Inflammatory macrophage treated with lipopolysaccharide for 4 hours (primary cell): ENCODE measurements at regions not wholly inside any gene's neighbourhood (a gene's known extent, or its start where the extent isn't known, plus 50 kb on each side); places are given as distances from the start of the nearest gene placed in this dataset.

ENCODE experiments used
- DNase-seq: peaks from one replicate; pipeline ENCODE4 v3.0.0-alpha.2; 2020

DNA sequence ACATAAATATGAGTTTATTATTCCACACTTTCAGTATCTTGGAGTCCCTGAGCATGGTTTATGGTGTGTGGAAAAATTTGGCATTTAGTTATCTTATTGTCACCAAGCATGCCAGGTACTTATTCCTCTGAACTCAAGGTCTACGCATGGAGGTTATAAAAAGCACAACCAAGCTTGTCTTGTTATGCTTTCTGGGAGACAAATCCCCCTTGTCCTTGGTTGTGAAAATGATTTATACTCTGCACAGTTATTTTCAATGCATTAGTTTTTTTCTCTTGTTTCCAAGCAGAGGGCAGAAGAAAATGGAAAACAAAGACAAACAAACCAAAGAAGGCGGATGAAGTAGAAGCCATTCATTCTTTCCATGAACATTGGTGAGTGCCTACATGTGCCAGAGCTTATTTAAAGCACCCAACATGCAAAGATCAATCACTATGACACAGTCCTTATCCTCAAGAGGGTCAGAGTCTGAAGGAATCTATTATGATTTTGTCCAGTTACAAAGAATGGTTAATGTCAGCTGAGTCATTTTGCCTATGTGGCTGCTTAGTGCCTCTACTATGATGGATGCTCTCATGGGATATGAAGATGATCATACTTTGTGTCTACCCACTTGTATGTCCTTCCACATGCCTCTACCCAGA is 323.1 kb downstream of the TENT4A start:
- DNase-seq = no peak

DNA sequence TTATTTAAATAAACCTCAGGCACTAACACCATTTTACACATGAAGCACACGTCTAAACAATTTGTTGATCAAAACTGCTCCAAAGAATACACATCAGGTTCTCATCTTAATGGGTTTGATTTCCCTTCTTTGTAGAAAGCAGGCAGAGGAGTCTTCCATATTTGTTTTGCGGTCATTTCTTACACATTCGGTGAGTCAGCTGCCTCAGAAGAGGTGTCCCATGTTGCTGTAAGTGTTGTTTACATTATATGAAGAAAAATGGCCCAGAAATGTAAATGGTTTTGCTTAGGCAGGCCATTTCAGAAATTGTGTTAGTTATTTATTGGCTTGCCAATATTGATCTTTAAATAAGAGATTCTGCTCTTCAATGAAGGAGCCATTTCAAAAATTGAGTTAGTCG is 325.8 kb downstream of the TENT4A start:
- DNase-seq = no peak

DNA sequence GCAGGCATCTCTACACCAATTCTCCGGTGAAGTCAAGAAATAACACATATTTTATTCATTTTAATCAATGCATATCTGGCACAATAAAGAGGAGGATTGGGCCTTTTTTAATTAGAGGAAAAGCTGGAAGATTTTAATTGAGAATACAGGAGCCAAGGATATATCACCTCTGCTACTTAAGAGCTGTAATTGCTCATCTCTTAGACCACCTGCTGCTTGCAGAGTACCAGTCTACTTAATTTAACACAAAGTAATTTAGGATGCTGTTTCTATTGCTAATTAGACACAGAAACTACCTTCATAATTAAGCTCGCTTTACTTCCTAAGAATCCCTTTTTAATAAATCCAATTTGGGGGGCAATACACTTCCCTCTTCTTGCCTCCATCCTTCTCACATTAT is 326.9 kb downstream of the TENT4A start:
- DNase-seq = no peak

DNA sequence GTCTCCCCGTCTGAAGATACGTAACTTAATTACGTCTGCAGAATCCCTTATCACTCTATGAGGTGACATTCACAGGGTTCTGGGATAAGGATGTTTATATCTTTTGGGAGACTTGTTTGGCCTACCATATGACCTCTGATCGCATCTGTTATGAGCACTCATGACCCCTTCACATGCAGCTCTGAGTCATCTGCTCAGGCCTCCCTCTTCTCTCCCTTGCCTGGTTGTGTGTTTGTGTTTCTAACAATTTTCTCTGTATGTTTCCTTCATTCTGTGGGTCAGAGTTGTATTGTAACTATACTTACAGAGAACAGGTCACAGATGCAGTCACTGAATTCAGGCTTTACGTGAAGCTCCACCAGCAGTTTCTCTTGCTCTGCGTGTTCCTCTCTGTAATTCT is 330.6 kb downstream of the TENT4A start:
- no peak for DNase-seq

DNA sequence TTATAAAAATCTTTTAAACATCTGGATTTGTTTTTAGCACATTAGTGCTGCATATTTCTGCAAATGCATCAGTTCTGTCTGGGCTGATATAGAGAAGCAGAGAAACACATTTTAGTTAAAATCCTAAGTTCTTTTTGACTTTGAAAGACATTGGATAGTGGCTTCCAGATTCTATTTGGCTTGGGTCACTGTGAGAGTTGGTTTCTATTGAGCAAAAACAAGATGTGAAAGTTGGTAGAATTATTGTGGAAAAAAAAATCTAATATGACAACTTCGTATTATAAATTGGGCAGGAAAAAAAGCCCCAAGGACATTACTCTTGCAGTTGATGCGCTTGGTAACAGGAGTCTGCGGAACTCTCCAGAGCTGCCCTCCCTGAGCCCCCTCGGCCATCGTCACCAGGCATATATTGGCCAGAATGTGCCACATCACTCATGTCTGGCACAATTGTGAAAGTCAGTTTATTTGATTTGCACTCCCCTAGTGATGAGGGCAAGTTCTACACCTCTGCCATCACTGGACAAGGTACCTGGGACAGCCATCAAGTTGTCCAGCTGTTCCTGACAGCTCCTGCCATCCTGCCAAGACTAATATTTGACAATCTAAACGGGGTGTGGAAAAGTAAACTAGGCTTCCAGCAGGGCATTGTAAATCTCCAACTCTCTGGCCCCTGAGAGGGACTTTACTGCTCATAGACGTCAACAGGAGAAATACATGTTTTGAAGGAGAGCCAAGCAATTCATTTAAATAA is 334.5 kb downstream of the TENT4A start:
- DNase-seq = no peak

DNA sequence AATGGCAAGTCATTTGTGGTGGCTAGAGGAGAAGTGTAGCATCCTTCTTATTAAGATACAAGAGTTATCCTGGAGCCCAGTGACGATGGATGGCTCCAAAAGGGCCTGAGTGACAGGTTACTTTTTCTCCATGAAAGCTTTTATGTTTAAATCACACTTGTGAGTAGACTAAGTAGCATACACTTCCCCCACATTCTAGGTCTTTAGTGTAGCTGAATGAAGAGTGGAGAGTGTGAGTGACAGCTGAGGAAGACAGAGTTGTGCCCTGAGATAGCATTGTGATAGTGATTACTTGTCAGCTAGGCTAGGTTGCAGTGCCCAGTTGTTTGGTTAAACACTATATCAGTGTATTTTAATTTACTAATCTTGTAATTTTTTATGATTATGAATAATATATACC is 337.8 kb downstream of the TENT4A start:
- DNase-seq = no peak

DNA sequence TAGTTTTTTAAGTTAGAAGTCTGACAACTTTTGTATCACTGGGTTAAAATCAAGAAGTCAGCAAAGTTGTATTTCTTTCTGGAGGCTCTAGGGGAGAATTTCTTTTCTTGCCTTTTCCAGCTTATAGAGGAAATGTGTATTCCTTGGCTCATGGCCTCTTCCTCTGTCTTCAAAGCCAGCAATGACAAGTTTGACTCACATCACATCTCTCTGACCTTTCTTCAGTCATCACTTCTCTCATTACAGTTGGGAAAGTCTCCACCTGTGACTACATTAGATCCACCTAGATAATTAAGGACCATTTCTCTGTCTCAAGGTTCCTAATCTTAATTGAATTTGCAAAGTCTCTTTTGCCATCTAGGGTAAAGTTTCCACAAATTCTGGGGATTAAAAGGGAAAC is 339.9 kb downstream of the TENT4A start:
- DNase-seq = no peak

DNA sequence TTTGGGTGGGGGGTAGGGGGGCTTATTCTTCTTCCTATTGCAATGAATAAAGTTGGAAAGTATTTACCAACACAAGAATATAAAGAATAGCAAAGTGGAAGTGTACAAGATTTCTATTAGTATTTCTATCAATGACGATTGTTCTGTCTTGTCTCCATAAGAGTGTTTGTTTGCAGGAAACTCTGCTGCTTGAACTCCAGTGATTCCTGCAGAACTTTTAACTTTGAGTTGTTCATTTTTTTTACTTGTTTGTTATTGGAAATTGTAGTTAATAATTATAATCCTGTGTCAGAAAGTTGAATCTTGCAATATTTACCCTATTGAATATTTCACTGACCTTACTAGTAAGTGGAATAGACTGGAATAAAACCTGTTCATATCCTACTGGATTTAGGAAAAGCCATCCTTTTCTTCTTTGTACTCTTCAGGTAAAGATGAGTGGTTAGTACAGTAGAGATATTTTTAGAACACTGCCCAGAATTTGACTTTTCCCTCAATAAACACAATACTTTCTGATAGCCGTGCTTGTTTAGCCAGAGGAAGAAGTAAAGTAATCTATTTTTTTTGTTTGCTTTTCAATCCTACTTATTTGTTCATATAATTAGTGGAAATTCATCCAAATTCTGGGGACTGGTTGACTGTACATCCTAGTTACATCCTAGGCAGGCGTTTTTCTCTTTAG is 340.4 kb downstream of the TENT4A start:
- no peak for DNase-seq

DNA sequence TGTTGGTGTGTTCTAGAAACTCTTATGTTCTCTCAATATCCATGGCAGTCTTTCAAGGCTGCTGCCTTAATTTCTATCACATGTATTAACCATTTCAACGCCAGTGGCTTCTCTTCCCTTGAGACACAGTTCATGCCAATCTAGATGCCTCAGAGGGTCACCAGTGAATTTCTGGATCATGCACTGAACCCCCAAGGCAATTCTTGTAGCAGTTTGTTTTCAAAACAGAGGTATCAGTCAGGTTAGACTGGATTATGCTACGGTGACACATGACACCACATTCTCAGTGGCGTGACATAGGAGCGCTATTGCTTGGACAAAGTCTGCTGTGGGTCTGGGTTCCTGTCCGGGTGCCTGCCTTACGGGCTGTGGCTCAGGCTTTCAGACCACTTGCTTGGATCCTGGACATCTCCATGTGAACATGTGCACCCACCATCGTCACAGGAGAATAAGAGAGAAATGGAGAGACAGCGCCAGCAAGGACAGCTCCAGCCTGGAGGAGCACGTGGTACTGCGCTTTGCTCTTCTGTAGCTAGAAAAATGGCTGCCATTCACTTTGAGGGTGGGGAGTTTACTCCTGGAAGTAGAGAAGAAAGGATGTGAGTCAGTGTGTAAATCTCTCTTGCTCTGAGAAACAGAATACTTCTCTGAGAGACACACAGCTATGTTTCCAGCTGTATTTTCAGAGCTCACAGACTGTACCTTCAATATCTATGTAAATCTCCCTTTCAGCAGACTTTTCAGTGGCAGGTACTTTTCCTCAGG is 329.3 kb upstream of the ADCY2 start:
- no peak for DNase-seq

DNA sequence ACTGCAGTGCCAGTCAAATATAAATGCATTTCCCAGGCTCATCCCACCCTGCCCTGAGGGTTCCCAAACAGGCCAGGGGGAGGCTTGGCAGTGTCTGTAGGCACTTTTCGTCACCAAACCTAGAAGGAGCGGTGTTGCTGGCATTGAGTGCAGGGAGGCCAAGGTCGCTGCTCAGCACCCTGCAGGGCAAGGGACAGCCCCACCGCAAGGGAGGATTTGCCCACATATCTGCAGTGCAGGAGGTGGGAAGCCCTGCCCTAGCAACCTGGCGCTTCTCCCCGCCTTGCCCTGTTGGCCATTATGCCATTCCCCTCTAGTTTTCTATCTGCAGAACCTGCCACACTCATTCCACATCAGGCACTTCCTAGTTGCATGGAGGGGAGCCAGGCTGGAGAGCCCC is 327.8 kb upstream of the ADCY2 start:
- no peak for DNase-seq

DNA sequence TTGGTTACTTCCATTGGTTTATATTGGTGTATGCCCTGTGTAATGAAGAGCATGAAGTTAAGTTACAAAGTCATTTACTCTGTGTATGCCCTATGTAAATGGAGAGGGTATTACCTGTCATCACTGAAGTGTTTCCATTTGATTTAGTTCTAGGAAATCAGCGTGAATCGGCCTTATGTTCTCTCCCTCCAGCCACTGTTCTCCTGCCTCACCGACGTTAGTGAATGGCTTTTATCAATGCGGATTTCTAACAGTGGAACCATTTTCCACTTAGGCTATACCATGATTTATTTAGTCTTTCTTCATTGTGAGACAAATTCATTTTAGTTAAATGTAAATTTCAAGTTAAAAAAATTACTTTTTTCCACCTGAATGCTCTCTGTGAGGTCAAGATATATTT is 327.0 kb upstream of the ADCY2 start:
- DNase-seq = no peak

DNA sequence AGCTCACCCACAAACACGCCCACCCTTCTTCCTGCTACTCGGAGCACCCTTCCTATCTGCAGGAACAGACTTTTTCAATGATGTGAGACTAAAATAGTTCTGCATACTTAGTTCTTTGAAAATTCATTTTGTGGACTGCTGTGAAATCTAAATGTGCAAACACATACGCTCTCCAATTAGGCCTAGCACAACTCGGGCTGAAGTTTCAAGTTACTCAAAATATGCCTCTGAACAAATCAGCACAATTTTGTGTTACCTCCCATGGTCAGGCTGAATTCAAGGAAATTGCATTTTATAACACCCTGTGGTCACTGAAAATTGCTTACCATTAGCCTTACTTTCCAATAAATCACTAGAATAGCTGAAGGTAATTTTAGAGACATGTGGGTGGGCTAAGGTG is 323.8 kb upstream of the ADCY2 start:
- DNase-seq = no peak

DNA sequence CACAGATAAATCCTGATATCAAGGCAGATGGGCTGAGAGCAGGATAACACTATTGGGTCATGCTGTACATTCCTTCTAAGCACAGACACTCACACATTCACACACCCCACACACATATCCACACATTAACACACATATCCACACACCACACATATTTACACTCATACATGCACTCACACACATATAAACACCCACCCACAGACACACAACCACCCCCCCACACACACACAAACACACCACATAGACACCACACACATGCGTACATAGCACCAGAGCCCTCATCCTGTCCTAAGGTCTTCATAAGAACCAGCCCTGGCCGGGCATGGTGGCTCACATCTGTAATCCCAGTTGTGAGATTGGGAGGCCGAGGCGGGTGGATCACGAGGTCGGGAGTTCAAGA is 322.3 kb upstream of the ADCY2 start:
- no peak for DNase-seq

DNA sequence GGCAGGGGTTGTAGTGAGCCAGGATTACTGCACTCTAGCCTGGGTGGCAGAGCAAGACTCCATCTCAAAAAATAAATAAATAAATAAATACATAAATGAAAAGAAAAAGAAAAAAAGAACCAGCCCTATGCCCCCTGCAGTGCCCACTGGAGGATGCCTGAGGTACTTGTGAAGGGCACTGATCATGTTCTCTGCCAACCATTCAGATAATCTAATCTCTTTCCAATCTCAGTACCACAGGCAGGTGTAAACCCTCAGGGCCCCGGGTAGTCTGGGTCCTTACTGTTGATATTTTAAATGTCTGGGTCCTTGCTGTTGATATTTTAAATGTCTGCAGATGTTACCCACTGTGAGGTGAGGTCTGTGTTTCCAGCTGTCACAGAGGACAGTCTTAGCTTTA is 321.8 kb upstream of the ADCY2 start:
- DNase-seq = no peak

DNA sequence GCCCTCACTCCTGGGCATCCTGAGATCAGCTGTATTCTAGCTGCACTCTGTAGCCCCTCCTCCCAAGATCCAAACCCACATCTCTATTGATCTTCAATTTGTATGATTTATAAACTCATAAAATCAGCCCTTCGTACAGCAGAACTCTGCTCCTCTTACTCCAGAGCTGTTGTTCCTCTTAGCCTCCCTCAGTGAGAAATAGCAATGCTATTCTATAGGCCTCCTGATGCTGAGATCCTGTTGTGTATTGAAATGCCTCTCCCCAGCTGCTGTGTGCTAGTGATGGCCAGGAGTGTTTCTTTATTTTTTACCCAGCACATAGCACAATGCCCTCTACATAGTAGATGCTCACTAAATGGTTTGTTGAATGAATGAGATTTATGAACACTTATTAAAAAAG is 320.5 kb upstream of the ADCY2 start:
- no peak for DNase-seq

DNA sequence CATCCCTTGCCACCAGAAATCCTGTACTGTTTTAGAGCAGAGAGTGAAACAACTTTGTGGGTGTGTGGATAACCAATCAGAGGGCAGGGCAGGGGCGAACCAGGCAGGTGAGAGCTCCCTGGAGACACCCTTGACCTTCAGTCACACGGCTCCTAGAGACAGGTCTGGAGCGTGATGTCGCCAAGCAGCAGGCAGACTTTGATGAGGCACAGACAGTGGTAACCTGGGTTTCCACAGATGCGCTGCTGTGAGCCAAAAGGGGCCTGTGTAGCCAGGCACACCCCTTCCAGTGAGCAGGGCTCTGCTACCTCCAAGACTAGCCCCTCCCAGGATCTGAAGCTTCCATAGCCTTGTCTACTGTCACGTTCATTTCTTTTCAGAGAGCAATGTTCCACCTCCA is 317.8 kb upstream of the ADCY2 start:
- no peak for DNase-seq

DNA sequence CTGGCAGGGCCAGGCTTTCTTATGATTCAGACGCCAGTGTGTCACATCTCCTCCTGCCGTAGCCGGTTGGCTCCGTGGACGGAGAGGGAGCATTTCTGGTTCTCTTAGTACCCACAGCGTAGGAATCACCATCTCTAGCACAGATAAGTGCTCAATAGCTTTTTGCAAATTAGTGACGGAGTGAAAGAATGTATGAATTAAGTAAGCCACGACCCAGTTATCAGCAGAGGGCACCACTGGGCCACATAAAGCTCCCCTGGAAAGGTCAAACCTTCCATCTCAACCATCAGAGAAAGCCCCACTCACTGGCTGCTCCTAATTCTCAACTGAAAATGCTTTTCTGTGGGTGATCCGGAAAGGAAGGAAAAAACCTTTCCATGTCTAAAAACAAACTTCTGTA is 317.0 kb upstream of the ADCY2 start:
- no peak for DNase-seq

DNA sequence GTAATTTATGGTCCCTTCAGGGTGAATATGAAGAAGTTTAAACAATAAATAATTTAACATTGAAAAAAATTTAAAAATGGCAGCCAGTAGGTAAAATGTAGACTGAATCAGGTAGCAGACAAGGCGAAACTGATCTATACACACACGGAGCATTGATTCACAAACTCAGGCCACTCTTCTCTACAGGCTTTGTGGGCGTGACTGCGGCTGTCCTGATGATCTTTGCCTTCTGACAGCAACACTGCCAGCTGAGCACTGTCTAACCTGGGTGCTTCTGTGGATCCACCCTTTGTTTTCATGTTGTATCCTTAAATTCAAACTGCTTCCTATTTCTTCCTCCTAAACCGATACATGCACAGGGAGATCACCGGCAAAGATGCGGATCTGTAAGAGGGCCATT is 315.4 kb upstream of the ADCY2 start:
- no peak for DNase-seq

DNA sequence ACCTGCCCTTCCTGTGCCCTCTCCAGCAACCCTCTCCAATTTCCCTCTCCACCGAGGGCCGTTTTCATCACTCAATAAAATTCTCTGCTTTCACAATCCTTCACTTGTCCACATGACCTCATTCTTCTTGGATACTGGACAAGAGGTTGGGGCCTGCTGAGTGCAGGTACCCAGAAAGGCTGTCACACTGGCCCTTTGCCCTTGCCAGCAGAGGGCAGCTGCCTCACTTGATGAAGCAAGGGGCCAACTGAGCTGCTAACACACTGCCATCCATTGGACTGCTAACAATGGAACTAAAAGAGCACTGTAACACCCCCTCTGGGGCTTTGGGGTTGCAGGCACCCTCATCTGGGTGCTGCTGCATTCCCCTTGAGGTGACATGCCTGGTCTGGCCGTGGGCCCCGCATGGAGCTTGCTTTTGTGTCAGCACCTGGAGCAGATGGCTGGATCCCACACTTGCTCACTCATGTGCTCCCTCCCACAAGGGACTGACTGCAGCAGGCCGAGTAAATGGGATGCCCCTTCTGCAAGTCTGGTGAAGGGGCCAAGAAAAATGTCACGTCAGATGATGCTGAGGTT is 308.1 kb upstream of the ADCY2 start:
- DNase-seq = no peak

DNA sequence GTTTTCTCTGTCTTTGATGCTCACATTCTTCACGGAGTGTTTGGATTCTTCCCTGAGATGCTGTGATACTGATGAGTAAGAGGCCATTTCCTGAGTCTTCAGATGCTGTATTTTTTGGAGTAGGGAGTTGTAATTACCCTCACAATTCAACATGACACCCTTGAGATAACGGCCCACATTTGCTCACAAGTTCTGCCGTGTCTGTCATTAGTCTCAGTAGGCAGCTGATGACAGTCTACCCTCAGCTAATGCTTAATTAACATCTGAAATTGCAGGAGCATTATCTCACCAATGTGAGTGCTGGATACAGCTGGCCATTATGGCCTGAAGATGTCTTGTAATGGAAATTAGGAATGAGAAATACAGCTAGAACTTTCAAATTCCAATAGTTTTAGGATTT is 307.1 kb upstream of the ADCY2 start:
- DNase-seq = no peak

DNA sequence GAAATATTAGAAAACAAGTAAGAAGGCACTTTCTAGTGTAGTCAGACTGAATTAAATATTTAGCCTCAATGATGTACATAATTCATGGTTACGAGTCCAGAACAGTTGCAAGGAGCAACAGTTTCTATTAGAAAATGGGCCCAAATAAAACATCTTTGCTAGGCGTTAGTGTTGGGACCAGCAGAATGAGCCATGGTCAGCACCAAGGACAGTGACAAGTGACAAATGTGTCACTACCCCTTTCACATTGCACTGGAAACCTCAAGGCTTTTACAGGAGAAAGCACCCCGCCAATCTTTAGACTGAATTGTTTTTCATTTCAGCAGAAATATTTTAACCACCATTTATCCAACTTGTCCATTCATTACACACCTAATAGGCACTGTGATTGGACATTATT is 301.3 kb upstream of the ADCY2 start:
- no peak for DNase-seq

DNA sequence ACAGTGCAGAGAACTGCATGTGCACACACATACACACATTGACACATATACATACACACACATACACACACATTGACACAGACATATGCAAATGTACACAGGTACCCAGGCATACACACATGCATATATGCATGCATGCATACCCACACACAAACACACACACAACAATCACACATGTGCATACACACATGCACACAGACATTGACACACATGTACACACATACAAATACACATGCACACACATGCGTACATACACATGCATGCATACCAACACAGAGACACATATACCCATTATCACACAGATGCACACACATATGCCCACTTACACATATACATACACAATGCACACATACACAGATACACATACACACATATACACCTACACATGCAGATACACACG is 299.6 kb upstream of the ADCY2 start:
- no peak for DNase-seq

DNA sequence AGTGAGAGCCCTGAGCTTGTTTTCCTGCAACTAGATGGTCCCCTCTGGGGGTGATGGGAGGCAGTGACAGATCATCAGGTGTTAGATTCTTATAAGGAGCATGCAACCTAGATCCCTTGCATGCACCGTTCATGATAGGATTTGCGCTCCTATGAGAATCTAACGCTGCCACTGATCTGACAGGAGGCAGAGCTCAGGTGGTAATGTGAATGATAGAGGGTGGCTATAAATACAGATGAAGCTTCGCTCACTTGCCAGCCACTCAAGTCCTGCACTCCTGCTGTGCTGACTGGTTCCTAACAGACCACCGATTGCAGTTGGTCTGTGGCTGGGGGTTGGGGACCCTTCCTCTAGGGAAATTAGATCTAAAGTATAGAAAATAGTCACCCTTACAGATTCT is 290.6 kb upstream of the ADCY2 start:
- no peak for DNase-seq
